Right renal pelvis (tissue), 4 donors: ENCODE measurements at regions not wholly inside any gene's neighbourhood (a gene's known extent, or its start where the extent isn't known, plus 50 kb on each side); places are given as distances from the start of the nearest gene placed in this dataset.

Experiments used
- DNase-seq, 4 donors: peaks; one replicate each; pipeline ENCODE4 v3.0.0-alpha.2; 2013; ENCODE audit warnings: low read depth in 4 of 4, low spot score in 3 of 4, missing footprints in 1 of 4

DNA sequence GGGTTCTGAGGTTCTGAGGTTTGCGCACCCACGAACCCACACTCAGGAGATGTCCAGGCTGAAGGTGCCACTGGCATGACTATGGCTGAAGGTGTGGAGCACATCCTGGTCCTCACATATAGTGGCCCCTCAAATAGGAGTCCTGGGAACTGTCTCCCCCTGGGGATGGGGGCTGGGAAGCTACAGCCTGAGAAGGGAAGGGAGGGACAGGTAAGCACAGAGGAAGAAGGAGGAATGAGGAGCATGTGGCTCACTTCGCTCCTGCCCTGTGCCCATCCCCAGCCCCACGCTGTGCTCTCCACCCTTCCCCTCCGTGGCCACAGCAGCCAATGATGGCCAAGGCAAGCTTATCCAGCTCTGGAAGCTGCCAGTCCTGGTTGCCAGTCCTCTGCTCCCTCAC is 123.9 kb upstream of the LHX1 start:
- DNase-seq, result no peak

- no peak for DNase-seq
Observed at GRCh38 chr17:36813957-36814563, 123.2 kb upstream of the LHX1 start.

DNA sequence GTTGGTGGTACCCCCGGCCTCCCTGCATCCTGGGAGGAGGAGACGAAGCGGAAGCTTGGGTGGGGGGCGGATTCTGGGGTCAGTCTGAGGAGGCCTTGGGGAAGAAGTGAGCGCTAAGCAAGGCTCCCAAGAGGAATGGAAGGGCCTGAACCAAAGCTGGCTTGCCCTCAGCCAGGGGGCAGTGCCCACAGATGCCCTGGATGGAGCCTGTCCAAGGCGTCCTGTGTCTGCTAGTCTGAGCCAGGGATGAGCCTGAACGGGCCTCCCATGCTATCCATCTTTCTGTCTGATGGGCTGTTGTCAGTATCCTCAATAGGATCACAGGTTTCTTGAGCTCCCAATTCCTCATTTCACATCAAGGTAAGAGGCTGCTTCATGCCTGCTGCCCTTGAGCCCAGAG is 122.3 kb upstream of the LHX1 start:
- no peak for DNase-seq

DNA sequence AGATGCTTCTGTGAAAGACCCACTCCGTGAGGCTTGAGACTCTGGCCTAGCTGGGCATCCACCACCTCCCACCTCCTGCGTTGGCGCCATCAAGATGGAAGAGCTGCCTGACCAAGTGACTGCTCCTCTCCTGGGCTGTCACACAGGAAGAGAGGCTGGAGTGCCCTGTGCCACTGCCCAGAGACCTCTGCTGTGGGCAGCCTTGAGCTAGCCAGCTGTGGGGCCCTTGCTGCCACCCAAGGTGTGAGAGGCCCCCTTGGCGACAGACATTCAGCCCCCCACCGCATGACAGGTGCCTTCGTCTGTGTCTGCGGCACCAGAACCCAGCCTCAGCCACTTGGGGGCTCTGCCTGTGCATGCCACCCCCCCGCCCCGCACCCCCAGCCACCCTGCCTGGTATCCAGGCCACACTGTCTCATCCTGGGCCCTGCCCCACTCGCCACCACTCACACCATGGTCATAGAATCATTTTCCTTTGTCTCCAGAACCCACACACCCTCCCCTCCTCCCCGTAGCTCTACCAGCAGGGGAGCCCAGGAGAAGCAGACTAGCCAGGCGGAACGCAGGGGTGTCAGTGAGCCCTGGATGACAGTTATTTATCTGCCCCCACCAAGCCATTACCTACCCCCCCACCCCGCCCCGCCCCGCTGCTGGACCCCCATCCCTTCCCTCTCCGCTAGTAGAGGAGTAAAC is 120.9 kb upstream of the LHX1 start:
- no peak for DNase-seq

DNA sequence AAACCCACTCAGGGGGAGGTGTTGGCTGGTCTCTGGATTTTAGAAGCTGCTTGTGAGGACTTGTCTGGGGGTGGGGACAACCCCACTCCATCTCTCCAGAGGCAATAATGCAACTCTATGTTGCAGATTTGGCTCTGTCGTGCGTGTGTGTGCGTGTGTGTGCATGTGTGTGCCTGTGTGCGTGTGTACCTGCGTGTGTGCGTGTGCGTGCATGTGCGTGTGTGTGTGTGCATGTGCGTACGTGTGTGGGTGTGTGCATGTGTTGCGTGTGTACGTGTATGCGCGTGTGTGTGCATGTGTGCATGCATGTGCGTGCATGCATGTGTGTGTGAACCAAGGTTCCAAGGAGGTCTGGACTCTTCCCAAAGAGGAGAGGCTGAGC is 120.4 kb upstream of the LHX1 start:
- no peak for DNase-seq

DNA sequence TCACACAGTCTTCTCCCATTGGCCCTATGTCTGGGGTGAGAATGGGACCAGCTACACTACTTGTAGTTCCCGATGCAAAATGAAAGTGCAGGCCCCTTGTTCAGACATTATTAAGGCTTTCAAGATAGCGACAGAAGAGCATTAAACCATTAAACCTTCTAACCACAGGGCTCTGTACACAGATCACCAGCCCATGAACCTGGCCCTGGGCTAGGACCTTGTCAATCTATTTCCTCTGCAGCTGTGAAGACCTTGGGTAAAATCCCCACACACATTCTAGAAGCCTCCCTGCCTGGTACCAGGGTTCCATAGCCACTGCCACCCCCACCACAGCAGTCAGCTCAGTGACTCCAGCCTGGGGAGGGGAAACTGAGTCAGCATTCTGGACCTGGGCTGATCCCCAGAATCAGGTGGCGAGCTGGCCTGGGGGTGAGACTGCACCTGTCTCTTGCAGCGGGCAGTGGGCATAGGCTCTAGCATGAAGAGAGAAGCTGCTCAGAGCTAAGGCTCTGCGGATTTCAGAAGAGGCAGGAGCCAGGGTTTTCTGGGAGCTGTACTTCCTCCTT is 119.7 kb upstream of the LHX1 start:
- DNase-seq, result no peak

- no peak for DNase-seq
Observed at GRCh38 chr17:36818134-36818825, 119.0 kb upstream of the LHX1 start.

- DNase-seq, result no peak
Observed at GRCh38 chr17:36823850-36824677, 113.2 kb upstream of the LHX1 start.

DNA sequence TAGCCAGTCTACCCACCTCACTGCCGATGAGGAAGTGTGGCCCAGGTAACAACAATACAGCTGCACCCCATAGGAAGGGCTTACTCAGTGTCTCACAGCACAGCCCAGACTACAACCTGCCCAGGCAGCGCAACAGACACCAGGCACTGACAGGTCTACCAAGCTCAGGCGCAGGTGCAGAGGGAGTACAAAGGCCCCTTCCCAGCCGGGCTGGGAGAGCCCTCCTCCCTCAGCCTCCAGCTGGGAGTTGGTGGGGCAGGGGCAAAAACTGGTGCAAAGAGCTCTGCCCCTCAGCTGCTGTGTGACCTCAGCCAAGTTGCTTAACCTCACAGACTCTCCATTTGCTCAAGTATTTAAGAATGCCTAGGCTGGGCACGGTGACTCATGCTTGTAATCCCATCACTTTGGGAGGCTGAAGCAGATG is 112.6 kb upstream of the LHX1 start:
- DNase-seq, result no peak

DNA sequence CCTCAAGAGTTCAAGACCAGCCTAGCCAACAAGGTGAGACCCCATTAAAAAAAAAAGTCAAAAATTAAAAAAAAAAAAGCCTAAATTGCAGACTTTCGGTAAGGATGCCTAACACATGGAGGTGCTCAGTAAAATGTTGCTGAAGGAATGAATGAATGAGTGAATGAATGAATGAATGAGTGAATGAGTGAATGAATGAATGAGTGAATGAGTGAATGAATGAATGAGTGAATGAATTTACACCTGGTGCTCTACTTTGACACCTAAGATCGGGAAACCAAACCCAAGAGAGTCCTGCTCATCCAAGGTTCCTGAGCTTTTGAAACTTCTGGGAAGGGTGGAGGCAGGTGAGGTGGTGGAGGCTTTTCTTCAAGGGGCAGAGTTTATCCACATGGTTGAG is 112.2 kb upstream of the LHX1 start:
- no peak for DNase-seq

DNA sequence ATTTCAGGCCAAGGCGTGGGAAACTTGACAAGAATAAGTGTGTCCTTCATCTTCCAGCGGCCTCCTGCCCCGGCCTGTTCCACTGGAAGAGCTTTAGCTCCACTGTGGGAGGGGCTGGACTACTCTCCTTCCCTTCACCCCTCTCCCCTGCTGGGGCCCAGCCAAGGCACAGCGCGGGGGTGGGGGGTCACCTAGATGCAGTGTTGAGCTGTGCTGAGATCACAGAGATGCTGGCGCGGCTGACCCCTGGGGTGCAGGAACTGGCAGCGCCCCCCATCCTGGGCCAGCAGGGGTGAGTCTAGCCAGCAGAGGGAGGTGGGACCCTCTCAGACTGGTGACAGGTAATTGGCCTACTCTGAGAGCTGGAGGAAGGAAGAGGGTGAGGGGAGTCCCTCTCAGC is 111.8 kb upstream of the LHX1 start:
- no peak for DNase-seq

GRCh38 chr17:36825951-36826350 is 111.3 kb upstream of the LHX1 start:
- no peak for DNase-seq

DNA sequence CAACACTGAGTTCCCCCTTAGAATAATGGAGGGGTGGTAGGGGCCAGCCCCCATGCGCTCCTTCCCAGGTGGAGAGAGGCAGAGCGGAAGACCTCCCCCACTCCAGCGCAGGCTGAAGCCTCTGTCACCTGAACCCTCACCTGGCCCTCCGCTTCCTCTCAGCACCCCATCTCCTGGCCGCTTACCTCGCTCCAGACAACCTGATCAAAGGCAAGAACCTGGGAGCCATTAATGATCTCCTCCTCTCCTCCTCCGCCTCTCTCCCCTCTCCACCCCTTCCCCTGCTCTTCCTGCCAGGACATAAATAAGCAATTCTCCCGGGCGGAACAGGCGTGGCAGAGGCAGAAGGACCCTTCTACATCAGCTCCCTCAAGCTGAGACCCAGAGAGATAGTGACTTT is 110.2 kb upstream of the LHX1 start:
- no peak for DNase-seq

DNA sequence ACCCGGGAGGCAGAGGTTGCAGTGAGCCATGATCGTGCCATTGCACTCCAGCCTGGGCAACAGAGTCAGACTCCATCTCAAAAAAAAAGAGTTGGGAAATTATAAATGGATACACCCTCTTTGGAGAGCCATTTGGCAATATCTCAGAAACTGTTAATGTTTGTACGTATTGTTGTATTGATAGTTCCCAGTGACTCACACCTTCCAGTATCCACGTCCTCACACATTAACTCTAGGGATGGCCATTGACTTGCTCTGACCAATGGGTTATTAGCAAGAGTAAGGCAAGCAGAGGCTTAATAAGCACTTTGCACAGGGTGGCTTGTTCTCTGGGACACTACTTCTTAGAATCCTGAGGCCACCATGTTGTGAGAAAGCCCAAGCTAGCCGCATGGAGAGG is 107.6 kb upstream of the LHX1 start:
- DNase-seq, result no peak

GRCh38 chr17:36833279-36833678 is 104.0 kb upstream of the LHX1 start:
- no peak for DNase-seq

DNA sequence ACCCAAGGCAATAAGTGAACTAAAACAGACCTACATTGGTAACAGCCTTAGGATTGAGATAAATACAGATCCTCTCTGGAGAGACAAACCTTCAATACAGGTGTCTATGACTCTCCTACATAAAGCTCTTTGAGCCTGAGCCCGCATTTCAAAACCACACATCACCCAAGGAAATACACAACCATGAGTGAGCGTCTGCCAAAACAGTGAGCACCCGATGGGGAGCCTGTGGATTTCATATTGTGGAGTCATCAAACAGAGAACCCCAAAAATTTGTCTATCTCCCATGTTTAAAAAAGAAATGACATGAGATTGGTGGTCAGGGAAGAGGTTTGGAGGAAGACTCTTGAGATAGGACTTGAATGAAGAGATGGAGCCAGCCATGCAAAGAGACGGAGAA is 102.2 kb upstream of the LHX1 start:
- DNase-seq, result no peak

GRCh38 chr17:36837195-36837938 is 99.9 kb upstream of the LHX1 start:
- no peak for DNase-seq

DNA sequence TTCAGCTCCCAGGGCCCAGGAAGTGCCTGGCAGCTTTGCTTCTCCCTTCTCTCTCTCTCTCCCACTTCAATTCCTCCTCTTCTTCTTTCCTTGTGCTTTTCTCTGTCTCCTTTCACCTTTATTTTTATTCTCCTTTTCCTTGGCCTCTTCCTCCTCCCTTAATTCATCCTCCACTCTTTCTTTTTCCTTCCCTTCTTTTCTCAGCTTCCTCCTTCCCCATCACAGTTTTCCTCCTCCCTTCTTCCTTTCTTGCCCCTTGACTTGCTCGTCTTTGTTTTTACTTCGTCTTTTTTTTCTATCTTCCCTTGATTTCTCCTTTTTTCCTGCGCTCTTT is 99.4 kb upstream of the LHX1 start:
- no peak for DNase-seq

- no peak for DNase-seq
Observed at GRCh38 chr17:36839256-36839655, 98.0 kb upstream of the LHX1 start.

DNA sequence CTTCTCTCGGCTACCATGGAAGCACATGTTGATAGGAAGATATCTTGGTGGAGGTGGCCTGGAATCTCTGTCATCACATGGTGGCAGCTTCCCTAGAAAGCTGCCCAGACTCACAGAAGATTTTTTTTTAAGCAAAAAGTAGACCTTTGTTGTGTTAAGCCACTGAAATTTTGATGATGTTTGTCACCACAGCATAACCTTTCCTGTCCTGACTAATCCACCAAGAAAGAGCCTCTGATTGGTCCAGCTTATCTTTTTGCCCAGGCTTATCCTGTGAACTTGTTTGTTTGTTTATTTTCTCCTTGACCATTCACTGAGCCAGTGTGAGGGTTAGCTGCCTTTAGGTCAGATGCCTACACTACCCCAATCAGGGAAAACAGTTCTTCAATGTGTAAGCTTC is 96.5 kb upstream of the LHX1 start:
- DNase-seq, result no peak
